Nephron (organoid): ENCODE measurements at regions not wholly inside any gene's neighbourhood (a gene's known extent, or its start where the extent isn't known, plus 50 kb on each side); places are given as distances from the start of the nearest gene placed in this dataset.

Experiments
- H3K27ac Mint-ChIP-seq, 3 experiments: 2 replicates each; pipeline ENCODE4 v1.8.0; 2020; ENCODE audit warnings: mixed read lengths in 3 of 3, mild to moderate bottlenecking in 2 of 3, moderate library complexity in 1 of 3
- H3K27me3 Mint-ChIP-seq: 2 replicates; pipeline ENCODE4 v1.8.0; 2021; ENCODE audit warnings: low read depth, mild to moderate bottlenecking, moderate library complexity, mixed read lengths
- H3K36me3 Mint-ChIP-seq: 2 replicates; pipeline ENCODE4 v1.8.0; 2020; ENCODE audit warnings: low read depth, mixed read lengths
- H3K4me1 Mint-ChIP-seq: 2 replicates; pipeline ENCODE4 v1.8.0; 2020; ENCODE audit warnings: mixed read lengths
- H3K4me3 Mint-ChIP-seq, 3 experiments: 2 replicates each; pipeline ENCODE4 v1.8.0; 2020; ENCODE audit warnings: mild to moderate bottlenecking in 3 of 3, mixed read lengths in 3 of 3, moderate library complexity in 2 of 3
- H3K9me3 Mint-ChIP-seq: 2 replicates; pipeline ENCODE4 v1.8.0; 2020; ENCODE audit warnings: mixed read lengths
- TF ChIP-seq, protein P1 (sequence below), 3 experiments: fragments of 200-600 bp; sonication (generic); IDR thresholded peaks; one replicate each; pipeline ENCODE4 v1.5.0; 2021; ENCODE audit warnings: antibody characterized with exemption in 3 of 3; ENCODE audit not compliant: unreplicated experiment in 3 of 3

DNA sequence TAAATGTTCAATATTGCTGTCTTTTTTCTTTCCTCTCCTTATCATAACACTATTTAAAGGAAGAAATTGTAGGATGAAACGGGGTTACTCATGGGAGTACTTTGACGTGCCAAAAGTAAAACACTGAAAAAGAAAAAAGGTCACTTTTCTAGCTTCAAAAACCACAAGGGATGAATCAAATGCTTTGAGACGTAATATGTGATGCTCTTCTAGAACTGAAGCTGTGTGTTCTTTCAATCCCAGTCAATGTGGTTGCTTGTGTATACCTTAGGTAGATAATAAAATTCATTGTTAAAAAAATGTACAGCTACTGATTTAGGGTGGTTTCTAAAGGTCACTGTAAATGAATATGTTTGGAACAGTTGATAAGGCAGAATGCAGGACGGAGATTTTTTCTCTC, 538.8 kb upstream of the ZNF717 start:
- Mint-ChIP-seq H3K36me3 (no peaks in the 10 kb centered on the region), H3K27ac (no peak overlapping the region), H3K27me3 (no peaks in the 10 kb centered on the region), H3K4me3 (no peak overlapping the region), H3K4me1 (no peaks in the 10 kb centered on the region), H3K9me3 (no peaks in the 10 kb centered on the region)
- TF ChIP-seq, protein P1, sequence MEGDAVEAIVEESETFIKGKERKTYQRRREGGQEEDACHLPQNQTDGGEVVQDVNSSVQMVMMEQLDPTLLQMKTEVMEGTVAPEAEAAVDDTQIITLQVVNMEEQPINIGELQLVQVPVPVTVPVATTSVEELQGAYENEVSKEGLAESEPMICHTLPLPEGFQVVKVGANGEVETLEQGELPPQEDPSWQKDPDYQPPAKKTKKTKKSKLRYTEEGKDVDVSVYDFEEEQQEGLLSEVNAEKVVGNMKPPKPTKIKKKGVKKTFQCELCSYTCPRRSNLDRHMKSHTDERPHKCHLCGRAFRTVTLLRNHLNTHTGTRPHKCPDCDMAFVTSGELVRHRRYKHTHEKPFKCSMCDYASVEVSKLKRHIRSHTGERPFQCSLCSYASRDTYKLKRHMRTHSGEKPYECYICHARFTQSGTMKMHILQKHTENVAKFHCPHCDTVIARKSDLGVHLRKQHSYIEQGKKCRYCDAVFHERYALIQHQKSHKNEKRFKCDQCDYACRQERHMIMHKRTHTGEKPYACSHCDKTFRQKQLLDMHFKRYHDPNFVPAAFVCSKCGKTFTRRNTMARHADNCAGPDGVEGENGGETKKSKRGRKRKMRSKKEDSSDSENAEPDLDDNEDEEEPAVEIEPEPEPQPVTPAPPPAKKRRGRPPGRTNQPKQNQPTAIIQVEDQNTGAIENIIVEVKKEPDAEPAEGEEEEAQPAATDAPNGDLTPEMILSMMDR (IDR thresholded peaks at IDR 0.05; ENCODE audit: unreplicated experiment in 3 of 3) = no peak

DNA sequence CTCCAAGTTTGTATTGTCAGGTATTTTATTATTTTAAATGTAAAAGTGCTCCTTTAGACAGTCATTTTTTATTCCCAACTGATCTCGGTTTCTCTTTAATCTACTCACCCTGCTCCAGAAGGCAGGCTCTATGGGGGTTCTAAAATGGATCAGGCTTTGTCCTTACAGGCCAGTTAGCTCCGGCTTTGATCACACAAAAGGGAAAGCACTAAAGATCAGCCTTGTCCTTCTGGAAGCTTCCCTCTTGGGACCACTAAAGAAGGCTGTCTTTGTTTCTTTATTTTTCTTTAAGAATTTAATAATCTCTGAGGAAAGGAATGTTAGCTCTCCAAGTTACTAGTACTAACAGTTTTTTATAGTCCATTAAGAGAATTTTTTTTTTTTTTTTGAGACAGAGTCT, 560.5 kb upstream of the ZNF717 start:
- H3K27me3 Mint-ChIP-seq = no peaks in the 10 kb centered on the region
- no peaks in the 10 kb centered on the region for H3K9me3 Mint-ChIP-seq
- H3K4me1 Mint-ChIP-seq = peaks cover 5% of the 10 kb centered on the region
- no peaks in the 10 kb centered on the region for H3K36me3 Mint-ChIP-seq
- no peak overlapping the region for H3K4me3 Mint-ChIP-seq
- peak overlapping the region in 1 of 3 experiments; percentile 67 for H3K27ac Mint-ChIP-seq
- TF ChIP-seq, protein P1 (IDR thresholded peaks at IDR 0.05; ENCODE audit: unreplicated experiment in 3 of 3) = no peak

DNA sequence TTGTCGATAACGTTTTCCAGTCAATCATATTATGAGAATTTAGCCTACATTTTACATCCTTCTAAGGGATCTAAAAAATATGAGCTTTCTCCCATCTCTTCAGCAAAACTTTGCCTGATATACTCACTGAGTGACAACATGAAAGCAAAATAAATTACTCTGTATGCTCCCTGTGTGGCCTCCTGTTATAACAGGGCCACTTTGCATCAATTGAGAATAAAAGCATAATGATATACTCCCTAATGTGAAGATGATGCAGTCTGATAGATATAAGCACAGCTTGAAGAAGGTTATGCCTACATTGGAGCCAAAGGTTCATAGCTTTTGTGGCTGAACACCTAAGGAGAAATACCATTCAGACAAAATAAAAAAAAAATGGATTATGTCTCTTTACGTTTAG, 561.3 kb upstream of the ZNF717 start:
- Mint-ChIP-seq H3K27ac (no peak overlapping the region), H3K4me1 (peaks cover 5% of the 10 kb centered on the region), H3K36me3 (no peaks in the 10 kb centered on the region), H3K27me3 (no peaks in the 10 kb centered on the region), H3K4me3 (no peak overlapping the region), H3K9me3 (no peaks in the 10 kb centered on the region)
- TF ChIP-seq, protein P1 (IDR thresholded peaks at IDR 0.05; ENCODE audit: unreplicated experiment in 3 of 3) = no peak

DNA sequence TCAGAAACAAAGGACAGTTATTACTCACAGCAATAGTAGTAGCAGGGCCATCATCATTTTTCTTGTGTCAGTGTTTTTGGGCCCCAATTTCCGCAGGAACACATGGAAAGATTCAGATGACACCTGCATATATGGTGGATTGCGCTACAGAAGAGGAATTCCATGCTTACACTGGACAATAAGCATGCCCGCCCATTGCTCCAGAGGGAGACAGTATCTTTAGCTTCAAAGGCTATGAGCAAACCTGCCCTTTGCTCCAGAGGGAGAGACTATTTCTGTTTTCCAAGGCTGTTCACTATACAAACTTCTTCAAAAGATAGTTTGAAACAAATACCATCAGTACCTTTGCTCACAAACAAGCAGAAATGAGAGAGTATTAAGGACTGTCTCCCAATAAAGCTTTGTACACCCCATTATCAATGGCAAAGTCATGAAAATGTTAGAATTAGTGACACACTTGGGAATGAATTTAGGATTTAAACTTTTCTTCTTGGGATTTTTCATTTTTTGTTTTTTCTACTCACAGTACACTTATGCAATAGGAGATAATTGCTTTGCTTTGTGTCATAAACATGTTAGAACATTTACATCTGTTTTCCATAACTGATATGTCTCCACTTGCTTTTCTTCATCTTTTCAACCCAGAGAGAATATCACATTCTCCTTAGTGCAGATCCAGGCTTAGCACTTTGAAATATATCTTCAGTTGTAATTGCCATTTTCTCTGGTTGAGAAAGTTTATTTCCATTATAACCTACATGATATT, 564.5 kb upstream of the ZNF717 start:
- TF ChIP-seq, protein P1 (IDR thresholded peaks at IDR 0.05; ENCODE audit: unreplicated experiment in 3 of 3) = no peak
- Mint-ChIP-seq H3K27me3 (no peaks in the 10 kb centered on the region), H3K4me3 (no peak overlapping the region), H3K36me3 (no peaks in the 10 kb centered on the region), H3K4me1 (peaks cover 21% of the 10 kb centered on the region), H3K27ac (no peak overlapping the region), H3K9me3 (no peaks in the 10 kb centered on the region)

DNA sequence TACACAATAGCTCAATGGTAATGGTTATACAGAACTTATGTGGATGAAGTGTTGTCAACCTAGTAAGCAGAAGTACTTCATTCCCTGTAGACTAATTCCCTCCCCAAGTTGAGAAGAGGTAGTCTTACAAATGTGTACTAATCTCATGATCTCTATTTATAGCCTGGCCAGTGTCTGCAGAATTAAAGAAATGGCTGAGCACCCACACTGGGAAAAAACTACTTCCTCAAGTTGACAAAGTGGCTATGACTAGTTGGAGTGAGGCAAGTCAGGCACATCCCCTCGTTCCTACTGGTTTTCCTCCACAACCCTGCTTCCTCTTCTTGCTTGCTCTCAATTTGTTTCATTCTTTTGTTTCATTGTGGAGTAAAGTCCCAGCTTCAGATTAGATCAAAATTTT, 566.7 kb upstream of the ZNF717 start:
- H3K9me3 Mint-ChIP-seq = no peaks in the 10 kb centered on the region
- H3K4me3 Mint-ChIP-seq = no peak overlapping the region
- H3K27me3 Mint-ChIP-seq = no peaks in the 10 kb centered on the region
- peak overlapping the region; percentile 19 to 58 (median 37) for H3K27ac Mint-ChIP-seq
- no peaks in the 10 kb centered on the region for H3K36me3 Mint-ChIP-seq
- H3K4me1 Mint-ChIP-seq = peaks cover 17% of the 10 kb centered on the region
- TF ChIP-seq, protein P1 (IDR thresholded peaks at IDR 0.05; ENCODE audit: unreplicated experiment in 3 of 3) = no peak
